ENCODE measurements at regions not wholly inside any gene's neighbourhood (a gene's known extent, or its start where the extent isn't known, plus 50 kb on each side); places are given as distances from the start of the nearest gene placed in this dataset.

GRCh38 chr9:4389003-4389402, 89.1 kb upstream of the GLIS3 start:
- TF ChIP-seq, protein P1, sequence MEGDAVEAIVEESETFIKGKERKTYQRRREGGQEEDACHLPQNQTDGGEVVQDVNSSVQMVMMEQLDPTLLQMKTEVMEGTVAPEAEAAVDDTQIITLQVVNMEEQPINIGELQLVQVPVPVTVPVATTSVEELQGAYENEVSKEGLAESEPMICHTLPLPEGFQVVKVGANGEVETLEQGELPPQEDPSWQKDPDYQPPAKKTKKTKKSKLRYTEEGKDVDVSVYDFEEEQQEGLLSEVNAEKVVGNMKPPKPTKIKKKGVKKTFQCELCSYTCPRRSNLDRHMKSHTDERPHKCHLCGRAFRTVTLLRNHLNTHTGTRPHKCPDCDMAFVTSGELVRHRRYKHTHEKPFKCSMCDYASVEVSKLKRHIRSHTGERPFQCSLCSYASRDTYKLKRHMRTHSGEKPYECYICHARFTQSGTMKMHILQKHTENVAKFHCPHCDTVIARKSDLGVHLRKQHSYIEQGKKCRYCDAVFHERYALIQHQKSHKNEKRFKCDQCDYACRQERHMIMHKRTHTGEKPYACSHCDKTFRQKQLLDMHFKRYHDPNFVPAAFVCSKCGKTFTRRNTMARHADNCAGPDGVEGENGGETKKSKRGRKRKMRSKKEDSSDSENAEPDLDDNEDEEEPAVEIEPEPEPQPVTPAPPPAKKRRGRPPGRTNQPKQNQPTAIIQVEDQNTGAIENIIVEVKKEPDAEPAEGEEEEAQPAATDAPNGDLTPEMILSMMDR (IDR thresholded peaks at IDR 0.05) = no peak
- no peak for TF ChIP-seq POLR2A (IDR thresholded peaks at IDR 0.05)

Data from adrenal gland (tissue), 5 donors.